T-helper 2 cell (primary cell): ENCODE measurements at regions not wholly inside any gene's neighbourhood (a gene's known extent, or its start where the extent isn't known, plus 50 kb on each side); places are given as distances from the start of the nearest gene placed in this dataset.

Experiments
- DNase-seq, 5 experiments: peaks; one replicate each; pipeline versions ENCODE4 v3.0.0 to v3.0.0-alpha.2; 2012 to 2022

GRCh38 chr6:99138445-99138844 lies 190.7 kb upstream of the FBXL4 start:
- DNase-seq = no peak

GRCh38 chr6:99137314-99137713 lies 189.6 kb upstream of the FBXL4 start:
- no peak for DNase-seq

GRCh38 chr6:99136488-99136887 lies 188.7 kb upstream of the FBXL4 start:
- no peak for DNase-seq

GRCh38 chr6:99132026-99132635 lies 184.4 kb upstream of the FBXL4 start:
- DNase-seq = no peak

GRCh38 chr6:99130897-99131873 lies 183.4 kb upstream of the FBXL4 start:
- DNase-seq = no peak

- no peak for DNase-seq
Observed at GRCh38 chr6:99129835-99130234, 182.1 kb upstream of the FBXL4 start.

- DNase-seq = no peak
Observed at GRCh38 chr6:99121748-99122147, 174.0 kb upstream of the FBXL4 start.

- no peak for DNase-seq
Observed at GRCh38 chr6:99120641-99121040, 172.9 kb upstream of the FBXL4 start.

- DNase-seq = peak in 1 of 5 experiments; percentile 31
Observed at GRCh38 chr6:99119109-99120031, 171.6 kb upstream of the FBXL4 start.

- peak in 1 of 5 experiments; percentile 3 for DNase-seq
Observed at GRCh38 chr6:99114769-99115406, 167.1 kb upstream of the FBXL4 start.

- DNase-seq = no peak
Observed at GRCh38 chr6:99111590-99111989, 163.8 kb upstream of the FBXL4 start.

- no peak for DNase-seq
Observed at GRCh38 chr6:99110029-99110428, 162.3 kb upstream of the FBXL4 start.

GRCh38 chr6:99104218-99104617 lies 156.5 kb upstream of the FBXL4 start:
- DNase-seq = no peak

- no peak for DNase-seq
Observed at GRCh38 chr6:99099243-99099642, 151.5 kb upstream of the FBXL4 start.

GRCh38 chr6:99096170-99096569 lies 148.4 kb upstream of the FBXL4 start:
- DNase-seq = no peak

- no peak for DNase-seq
Observed at GRCh38 chr6:99093456-99094190, 145.9 kb upstream of the FBXL4 start.

GRCh38 chr6:99092461-99092860 lies 144.7 kb upstream of the FBXL4 start:
- DNase-seq = no peak

- DNase-seq = no peak
Observed at GRCh38 chr6:99091985-99092384, 144.2 kb upstream of the FBXL4 start.

- no peak for DNase-seq
Observed at GRCh38 chr6:99080191-99080590, 132.4 kb upstream of the FBXL4 start.

- DNase-seq = no peak
Observed at GRCh38 chr6:99079058-99079457, 131.3 kb upstream of the FBXL4 start.

- no peak for DNase-seq
Observed at GRCh38 chr6:99073223-99073622, 125.5 kb upstream of the FBXL4 start.

- no peak for DNase-seq
Observed at GRCh38 chr6:99066044-99066443, 118.3 kb upstream of the FBXL4 start.
